NCI-H2081 treated with DMSO at 0.1 percent for 48 hours (cell line): ENCODE measurements at regions not wholly inside any gene's neighbourhood (a gene's known extent, or its start where the extent isn't known, plus 50 kb on each side); places are given as distances from the start of the nearest gene placed in this dataset.

Source experiments
- DNase-seq: peaks from one replicate; lab custom pipeline; 2025; lab: John Stamatoyannopoulos, UW

GRCh38 chr18:64322189-64322588 lies 173.3 kb upstream of the LINC00305 start:
- no peak for DNase-seq

GRCh38 chr18:64318547-64318946 lies 169.7 kb upstream of the LINC00305 start:
- DNase-seq: no peak

GRCh38 chr18:64311859-64312258 lies 163.0 kb upstream of the LINC00305 start:
- DNase-seq: no peak

GRCh38 chr18:64295839-64296238 lies 147.0 kb upstream of the LINC00305 start:
- DNase-seq: no peak

GRCh38 chr18:64294967-64295366 lies 146.1 kb upstream of the LINC00305 start:
- no peak for DNase-seq

- no peak for DNase-seq
Observed at GRCh38 chr18:64288432-64288831, 139.5 kb upstream of the LINC00305 start.

- DNase-seq: no peak
Observed at GRCh38 chr18:64287926-64288325, 139.0 kb upstream of the LINC00305 start.

- DNase-seq: no peak
Observed at GRCh38 chr18:64283059-64283458, 134.2 kb upstream of the LINC00305 start.

- no peak for DNase-seq
Observed at GRCh38 chr18:64278026-64278425, 129.1 kb upstream of the LINC00305 start.

- no peak for DNase-seq
Observed at GRCh38 chr18:64276311-64277090, 127.6 kb upstream of the LINC00305 start.

GRCh38 chr18:64275593-64276300 lies 126.9 kb upstream of the LINC00305 start:
- DNase-seq: no peak

- DNase-seq: no peak
Observed at GRCh38 chr18:64273724-64274123, 124.8 kb upstream of the LINC00305 start.

GRCh38 chr18:64271975-64272659 lies 123.2 kb upstream of the LINC00305 start:
- DNase-seq: no peak

GRCh38 chr18:64271246-64271645 lies 122.4 kb upstream of the LINC00305 start:
- DNase-seq: no peak

GRCh38 chr18:64270608-64271007 lies 121.7 kb upstream of the LINC00305 start:
- DNase-seq: no peak

GRCh38 chr18:64270121-64270520 lies 121.2 kb upstream of the LINC00305 start:
- DNase-seq: no peak

- DNase-seq: no peak
Observed at GRCh38 chr18:64264171-64264570, 115.3 kb upstream of the LINC00305 start.

GRCh38 chr18:64260810-64261209 lies 111.9 kb upstream of the LINC00305 start:
- no peak for DNase-seq

- DNase-seq: no peak
Observed at GRCh38 chr18:64259871-64260270, 111.0 kb upstream of the LINC00305 start.

GRCh38 chr18:64258111-64258650 lies 109.3 kb upstream of the LINC00305 start:
- no peak for DNase-seq

GRCh38 chr18:64254399-64255093 lies 105.7 kb upstream of the LINC00305 start:
- DNase-seq: no peak

- DNase-seq: no peak
Observed at GRCh38 chr18:64253873-64254272, 105.0 kb upstream of the LINC00305 start.
